ENCODE measurements at regions not wholly inside any gene's neighbourhood (a gene's known extent, or its start where the extent isn't known, plus 50 kb on each side); places are given as distances from the start of the nearest gene placed in this dataset.

DNA sequence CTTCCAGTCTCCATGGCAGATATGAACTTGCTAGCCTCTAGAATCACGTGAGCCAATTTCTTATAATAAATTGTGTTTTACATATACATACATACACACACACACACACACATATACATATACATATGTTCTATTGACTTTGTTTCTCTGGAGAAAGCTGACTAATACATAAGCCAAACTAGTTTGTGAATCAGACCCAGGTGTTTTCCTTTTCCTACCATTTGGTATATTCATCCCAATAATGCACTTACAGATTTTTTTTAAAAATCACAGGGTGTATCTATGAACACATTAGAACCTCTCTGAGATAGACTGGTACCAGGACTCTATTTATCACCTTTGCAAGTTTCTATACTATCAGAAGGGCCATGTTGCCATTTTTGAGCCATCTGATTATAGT lies 122.9 kb upstream of the KCNH8 start (continued):
- TF ChIP-seq KDM1A (IDR thresholded peaks at IDR 0.05; ENCODE audit: borderline replicate concordance, low read length) (no peak), JUN (IDR thresholded peaks at IDR 0.05; ENCODE audit: low read depth, low read length) (no peak), RFX5 (IDR thresholded peaks at IDR 0.05; ENCODE audit: borderline replicate concordance, low read depth, low read length) (no peak), POLR2AphosphoS5 (IDR thresholded peaks at IDR 0.05; ENCODE audit: low read depth, low read length) (no peak)

All from H1 (cell line).